HG02588 (cell line): ENCODE measurements at regions not wholly inside any gene's neighbourhood (a gene's known extent, or its start where the extent isn't known, plus 50 kb on each side); places are given as distances from the start of the nearest gene placed in this dataset.
"Not testable (repeated sequence)": the region's sequence is repeated elsewhere in the genome, so short reads cannot be mapped to it uniquely, and the experiment has no call there.

Experiments used
- ATAC-seq: cut with Tn5 transposase; IDR thresholded peaks from one replicate; pipeline ENCODE4 v1.9.1; 2021; ENCODE audit warnings: mild to moderate bottlenecking, moderate library complexity; ENCODE audit not compliant: unreplicated experiment

DNA sequence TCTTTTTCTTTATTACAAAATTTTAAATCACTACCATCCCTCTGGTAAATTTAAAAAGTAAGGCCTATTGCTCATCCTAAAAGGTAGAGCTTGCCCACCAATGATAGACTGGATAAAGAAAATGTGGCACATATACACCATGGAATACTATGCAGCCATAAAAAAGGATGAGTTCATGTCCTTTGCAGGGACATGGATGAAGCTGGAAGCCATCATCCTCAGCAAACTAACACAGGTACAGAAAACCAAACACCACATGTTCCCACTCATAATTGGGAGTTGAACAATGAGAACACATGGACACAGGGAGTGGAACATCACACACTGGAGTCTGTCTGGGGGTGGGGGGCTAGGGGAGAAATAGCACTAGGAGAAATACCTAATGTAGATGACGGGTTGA is 155.2 kb upstream of the NOCT start:
- ATAC-seq, result not testable (repeated sequence)

DNA sequence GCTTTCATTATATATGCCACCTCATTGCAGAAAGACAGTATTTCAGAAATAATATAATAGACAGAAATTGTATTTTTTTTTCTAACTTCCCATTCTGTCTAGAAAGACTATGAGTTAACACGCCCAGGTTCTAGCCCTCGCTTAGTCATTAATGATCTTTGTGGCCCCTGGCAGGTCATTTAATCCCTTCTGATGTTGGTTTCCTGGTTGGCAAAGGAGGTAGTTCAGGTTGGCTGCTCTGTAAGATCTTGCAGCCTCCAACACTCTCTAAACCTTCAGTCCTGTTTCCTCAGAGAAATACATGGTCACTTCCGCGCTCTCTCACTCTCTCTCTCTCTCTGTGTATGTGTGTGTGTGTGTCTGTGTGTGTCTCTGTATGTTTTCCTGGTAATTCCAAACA is 156.3 kb upstream of the NOCT start:
- ATAC-seq, result no peak

DNA sequence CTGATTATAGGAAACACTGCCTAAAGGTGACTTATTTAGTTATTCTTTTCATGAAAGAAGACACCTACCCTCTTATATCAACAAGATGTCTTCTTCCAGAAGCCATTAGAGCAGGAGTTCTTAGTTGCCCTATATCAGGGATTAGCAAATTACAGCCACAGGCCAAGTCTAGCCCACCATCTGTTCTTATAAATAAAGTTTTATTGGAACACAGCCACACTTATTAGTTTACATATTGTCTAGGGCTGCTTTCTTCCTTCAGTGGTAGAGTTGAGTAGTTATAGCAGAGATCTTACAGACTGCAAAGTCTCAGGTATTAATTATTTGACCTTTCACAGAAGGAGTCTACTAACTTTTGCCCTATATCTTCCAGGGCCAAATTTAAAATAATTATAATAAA is 157.2 kb upstream of the NOCT start:
- ATAC-seq, result no peak

DNA sequence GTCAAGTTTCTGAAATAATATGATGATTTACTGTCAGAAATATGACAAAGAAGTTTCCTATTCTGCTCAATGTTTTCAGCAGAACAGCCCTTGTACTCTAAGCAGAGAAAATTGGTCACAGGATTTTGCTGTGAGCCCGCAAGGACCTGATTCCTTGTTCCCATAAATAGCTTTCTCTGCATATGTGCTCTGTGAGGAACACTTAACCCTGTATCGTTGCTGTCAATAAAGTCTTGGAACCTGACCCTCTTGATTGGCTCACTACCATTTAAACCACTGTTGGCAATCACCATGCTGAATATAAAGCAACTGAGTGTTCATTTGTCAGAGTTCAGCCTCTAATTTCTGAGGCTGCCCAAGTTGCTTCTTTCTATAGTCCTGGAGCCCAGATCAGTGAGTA is 158.2 kb upstream of the NOCT start:
- no peak for ATAC-seq

DNA sequence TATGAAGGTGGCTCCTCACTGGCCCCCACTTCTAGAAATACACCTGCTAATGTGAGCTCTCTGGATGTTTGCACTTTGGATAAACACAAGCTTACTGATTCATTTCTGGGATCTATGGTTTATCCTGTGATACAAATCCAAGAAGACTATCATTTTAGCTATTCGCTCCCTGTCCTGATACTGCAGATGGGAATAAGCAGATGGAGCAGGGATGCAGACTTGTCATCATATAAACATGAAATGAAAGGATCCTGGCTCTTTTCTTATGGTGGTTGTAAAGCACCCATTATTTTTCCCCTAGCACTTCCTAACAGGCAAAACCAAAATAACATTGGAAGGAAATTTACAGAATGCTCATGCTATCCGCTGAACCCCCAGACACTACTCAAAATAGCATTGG is 162.9 kb upstream of the NOCT start:
- no peak for ATAC-seq

DNA sequence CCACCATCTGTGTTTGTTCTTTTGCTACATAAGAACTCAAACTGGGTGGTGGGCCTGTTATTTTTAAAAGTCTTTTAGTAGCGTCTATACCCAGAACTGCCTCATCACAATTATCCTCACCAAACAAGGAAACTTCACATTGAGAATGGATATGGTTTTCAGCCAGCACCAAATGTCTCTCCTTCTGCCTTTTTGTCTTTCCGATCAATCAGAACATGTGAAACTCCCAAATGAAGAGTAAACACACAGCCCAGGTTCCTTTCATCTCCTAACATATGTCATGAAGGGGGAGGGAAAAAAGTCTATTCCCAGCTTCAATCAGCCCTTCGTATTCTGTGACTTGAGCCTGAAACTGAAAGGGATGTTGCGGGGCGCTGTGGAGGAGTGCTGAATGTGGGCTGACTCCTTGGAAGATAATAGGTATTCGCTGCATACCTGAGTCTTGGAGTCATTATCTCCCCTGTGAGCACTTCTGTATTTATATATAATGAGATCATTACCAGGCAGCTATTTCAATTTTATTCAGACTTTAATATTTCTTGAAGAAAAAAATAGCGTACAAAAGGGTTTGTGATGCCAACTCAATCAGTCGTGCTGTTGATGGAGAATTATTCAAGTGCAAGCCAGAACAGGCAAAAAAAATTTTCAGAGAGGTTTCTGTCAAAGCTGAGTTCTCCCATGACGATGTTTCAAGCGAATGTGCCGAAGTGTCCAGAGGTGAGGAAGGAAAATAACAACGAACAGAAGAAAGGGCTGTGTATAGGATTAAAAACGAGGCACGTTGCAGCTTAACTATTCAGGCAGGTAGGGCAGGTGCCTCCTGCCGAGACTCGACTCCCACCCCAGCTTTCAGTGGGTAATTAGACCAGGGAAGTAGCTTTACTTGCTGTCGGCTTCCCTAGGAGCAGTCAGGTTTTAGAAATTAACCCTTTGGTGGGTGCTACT is 163.9 kb upstream of the NOCT start:
- no peak for ATAC-seq

DNA sequence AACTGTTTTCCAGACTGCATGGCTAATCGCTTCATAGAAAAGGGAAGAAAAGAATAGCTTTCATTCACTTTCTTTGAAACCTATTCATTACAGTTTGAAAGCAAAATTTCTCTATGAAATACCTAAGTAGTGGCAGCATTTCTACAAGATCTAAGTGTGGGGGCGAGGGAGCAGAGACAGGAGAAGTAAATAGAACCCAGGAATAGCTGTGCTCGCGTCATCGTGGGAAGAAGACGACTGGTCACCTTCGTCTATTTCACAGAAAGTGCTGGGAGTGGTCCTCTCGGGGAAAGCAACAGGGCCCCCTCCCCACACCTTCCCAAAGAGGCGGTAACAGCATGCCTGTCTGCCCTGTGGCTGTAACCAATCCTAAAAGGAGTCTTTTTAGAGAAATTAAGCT is 169.9 kb upstream of the NOCT start:
- no peak for ATAC-seq

DNA sequence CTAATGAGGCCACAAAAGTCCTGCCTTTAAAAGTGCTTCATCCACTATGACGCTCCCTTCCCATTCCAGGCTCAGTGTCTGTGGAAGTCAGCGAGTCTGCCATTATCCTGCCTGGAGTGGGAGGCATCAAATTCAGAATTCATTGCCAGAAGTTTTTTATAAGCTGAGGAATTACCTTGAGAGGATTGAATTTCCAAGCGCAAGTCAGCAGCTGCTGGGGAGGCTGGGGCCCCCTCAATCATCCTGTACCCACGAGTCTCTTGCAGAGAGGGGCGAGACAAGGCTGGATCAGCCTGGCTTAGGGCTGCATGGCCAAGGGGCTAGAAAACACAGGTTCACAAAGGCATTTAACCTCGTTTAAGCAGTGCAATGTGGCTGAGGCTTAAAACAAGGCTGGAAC is 170.5 kb upstream of the NOCT start:
- ATAC-seq, result no peak

DNA sequence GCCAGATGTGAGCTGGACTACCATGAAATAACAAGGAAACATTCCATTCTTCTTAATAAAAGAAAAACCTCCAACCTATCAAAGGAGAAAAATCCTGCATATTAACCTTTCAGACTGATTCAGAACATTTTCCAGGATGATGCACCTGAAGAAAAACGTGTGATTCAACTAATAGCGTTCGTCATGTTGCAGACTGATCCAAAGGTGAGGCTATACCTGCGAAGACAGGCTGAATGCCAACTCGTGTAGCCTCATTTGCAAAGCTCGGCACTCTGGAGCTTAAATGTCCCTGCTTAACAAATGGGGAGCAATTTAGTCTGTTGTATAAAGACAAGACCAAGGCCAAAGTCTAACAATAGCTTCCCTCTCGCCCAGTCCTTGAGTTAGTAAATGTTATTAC is 172.0 kb upstream of the NOCT start:
- ATAC-seq, result no peak

DNA sequence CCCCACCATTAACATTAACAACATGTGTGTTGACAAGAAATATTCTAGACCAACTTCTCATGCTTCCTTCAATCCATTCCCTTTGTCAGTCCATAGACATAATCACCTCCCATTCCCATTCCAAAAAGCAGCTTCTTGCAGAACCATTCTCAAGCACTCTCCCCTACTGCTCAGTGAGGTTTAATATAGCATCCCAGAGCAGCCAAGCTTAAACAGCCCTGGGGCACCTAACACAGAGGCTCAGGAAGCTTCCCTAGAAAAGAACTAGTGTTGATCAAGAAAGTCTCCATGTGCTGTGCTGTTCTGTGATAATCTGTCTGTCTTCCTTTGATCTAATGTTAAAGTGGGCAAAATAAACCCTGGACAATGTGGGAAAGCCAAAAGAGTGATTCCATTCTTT is 174.2 kb upstream of the NOCT start:
- ATAC-seq, result no peak

DNA sequence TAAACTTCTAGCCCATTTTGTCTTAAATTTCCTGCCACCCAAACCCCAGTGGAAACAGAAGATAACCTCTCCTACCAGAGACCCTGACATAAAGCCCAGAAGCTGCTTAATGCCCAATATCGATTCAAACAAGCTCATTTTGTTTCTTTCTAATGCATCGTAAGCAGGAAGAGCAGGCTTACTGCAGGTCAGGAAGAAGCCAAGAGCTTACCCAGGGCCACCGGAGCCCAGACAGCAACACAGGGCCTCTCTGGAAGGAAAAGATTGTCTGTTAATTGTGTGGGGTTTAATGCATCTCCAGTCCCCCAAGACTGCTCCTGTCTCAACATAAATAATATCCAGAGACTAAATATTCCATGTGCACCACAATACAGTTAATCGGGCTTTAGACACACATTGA is 177.3 kb upstream of the NOCT start:
- ATAC-seq, result no peak

DNA sequence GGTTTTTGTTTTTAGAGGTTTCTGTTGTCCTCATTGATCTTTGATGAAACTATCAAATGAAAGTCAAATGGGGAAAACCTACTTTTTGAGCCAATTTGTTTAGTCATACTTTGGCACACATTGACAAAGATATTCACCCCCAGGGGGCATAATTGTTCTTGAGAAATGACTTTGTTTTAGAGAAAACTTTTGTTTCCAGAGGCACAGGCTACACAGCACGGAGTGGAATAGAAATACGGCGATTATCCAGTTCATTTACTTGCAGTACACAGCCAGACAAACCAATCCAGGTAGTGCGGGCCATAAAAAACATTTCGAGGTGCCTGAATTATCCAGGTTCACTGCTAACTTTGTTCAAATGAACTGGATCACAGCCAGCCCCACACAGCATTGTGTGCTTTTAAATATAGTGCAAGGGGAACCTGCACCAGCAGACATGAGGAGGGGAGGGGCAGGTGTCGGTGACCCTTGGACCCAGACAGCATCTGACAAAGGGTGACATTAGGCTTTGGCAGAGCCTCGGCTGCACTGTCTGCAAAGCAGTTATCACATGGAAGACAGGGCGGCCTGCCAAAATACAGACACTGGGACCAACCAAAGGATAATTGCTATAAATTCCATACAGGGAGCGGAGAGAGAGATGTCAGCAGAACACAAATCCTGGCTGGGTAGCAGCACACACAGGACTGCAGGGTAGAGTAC is 179.6 kb upstream of the NOCT start:
- ATAC-seq, result no peak

DNA sequence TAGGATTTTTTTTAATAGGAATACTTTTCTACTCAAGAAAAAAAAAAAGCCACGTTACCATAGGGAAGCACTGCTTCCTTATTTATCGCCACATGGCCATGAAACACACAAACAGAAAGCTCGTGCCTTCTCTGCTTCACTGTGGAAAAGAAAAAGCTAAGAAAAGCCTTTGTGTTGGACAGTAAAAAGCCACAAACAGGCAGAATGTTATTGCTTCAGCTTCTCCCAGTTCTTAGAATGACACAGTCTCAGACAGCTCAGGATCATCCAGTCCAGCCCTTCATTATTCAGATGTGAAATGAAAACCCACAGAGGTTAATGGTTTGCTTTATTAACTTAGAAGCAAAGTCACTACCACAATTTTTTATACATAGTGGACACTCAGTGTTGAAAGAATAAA is 181.6 kb upstream of the NOCT start:
- ATAC-seq, result peak; percentile 51

DNA sequence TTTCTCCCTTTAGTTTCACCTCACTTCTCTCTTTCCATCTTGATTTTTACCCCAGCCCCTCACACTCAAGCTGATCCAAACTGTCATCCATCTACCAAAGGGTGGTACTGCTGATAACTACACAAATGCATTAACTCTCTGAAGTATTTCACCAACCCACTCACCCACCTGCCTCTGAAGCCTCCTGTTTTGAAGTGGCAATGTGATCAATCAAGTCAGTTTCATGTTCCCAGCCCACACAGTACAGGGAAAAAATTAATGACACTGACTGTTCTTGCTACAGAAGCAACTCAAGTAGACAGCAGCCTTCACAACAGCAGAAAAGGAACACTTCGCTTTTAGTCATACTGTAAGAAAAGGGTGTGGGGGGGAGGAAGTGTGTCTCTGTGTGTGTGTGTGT is 183.0 kb upstream of the NOCT start:
- no peak for ATAC-seq

DNA sequence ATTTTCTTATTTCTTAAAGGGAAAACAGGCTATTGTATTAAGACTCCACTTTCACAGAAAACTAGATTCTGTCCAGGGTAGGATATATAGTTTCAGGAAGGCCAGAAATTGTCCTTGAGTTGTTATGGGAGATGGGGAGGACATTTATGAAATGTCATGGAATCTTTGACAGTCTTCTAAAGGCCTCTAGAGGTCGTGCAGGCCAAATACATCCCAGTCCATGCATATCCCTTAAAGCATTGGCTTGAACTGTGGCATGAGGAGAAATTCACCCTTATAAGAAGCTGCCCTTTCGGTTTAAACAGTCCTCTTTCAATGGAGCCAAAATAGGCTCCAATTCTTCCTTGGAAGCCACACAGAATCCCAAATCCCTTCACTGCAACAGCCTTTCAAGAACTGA is 183.6 kb upstream of the NOCT start:
- no peak for ATAC-seq

DNA sequence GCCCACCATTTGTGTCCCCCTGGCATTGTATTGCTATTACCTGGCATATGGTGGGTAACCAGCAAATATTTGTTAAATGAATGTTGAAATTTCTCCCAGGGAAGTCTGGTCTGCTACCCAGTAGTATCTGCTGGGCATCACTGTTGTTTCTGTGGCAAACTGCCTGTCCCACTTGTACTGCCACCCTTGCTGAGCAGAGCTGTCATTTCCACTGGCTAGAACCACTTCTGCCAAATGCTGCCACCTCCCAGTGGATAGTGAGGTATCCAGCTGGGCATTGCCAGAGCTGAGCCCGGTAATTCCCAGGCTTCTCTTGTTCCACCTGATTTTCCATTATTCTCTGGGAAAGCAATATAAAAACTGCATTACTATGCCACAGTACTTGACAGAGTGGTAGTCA is 186.7 kb upstream of the NOCT start:
- ATAC-seq, result no peak

DNA sequence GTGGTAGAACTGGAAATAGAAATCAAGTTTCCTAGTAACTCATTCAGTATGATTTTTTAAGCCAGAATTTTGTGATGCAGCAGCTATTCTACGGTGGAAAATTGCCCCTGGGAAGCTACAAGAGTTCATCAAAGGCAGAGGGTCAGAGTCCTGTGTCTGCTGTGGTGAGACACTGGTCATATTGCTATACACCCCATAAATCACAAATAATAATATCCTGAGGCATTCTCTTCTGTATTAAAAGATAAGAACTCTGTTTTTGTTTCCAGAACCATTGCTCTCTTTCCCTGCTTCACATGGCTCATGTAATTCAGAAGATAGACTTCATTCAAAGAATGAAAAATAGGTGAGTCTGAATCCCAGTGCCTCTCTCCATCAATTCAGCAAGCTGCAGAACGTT is 188.8 kb upstream of the NOCT start:
- no peak for ATAC-seq

DNA sequence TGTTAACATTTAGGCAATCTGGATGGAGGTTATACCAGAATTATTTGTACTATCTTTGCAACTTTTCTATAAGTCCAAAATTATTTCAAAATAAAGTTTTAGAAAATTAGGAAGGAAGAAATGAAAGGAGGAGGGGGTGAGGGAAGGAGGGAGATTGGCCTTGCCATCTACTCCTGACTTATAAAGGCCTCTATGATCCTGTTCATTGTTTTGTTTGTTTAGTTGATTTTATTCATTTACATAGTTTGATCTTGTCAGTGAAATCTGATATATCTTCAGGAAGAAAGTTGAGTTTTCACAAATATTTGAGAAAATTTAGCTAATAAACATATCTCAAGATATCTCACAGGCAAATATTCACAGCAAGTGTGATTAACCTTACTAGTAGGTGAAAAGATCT is 189.3 kb upstream of the NOCT start:
- ATAC-seq, result no peak

DNA sequence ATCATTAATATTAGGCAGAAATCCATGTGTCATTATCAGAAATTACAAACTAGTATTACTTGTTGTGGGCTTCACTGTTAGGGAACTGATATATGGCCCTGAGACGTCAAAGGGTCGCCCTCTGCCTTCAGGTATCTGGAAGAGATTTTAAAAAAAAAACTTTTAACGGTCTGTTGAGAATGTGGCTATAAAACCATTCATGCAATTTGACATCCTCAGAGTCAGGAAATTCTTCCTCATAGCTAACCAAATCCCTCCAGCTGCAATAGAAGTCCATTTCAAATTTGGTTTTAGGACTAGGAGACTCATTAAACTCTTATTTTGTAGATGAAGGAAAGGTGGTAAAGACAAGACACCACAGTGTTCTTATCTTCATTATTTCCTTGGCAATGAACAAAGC is 194.2 kb upstream of the NOCT start:
- ATAC-seq, result no peak

DNA sequence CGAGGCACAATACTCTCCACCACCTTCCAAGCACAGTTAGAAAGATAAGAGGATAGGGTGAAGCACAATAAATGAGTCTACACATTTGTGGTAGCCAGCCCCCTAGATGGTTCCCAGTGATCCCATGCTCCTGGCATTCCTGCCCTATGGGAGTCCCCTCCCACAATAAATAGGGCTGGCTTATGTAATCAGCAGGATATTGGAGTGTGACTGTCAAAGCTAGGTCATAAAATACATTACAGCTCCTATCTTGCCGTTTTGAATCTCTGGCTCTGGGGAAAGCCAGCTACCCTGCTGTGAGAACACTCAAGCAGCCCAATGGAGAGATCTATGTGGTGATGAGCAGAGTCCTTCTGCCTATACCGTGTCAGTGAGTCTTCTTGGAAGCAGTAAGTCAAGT is 198.7 kb upstream of the NOCT start:
- no peak for ATAC-seq

DNA sequence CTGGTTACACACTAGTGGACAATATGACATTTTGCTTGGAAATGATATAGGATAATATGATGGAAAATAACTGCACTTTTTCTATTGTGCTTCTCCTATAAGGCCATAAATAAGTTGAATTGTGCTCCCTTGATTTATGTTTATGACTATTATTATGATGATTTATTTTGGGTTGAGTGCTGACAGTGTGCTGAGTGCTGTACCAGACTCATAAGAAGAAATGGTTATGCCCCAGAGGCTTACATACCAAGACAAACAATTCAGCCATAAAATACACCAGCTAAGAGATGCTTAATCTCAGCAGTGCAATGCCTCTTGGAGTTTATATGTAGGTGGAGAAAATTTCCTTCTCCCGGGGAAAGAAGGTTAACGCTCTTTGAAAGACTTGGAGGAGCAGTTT is 199.8 kb upstream of the NOCT start:
- ATAC-seq, result no peak

DNA sequence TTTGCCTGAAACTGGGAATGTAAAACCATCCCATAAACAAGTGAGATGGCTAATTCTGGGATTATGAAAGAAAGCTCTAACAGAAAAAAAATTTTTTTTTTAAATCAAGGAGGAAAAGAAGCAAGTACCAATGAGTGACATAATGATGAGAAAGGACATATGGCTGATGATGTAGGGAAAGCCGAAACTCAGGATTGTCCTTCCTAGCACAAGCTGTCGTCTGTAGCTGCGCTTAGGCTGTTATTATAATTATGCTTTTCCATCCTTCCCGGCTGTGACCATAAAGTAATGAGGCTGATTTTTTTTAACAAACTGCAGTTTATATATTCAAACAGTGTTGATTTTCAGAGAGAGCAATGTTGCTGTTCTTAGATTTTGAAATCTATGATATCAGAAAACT is 209.8 kb upstream of the NOCT start:
- ATAC-seq, result no peak
